Panc1 (cell line): ENCODE measurements at regions not wholly inside any gene's neighbourhood (a gene's known extent, or its start where the extent isn't known, plus 50 kb on each side); places are given as distances from the start of the nearest gene placed in this dataset.

Source experiments
- ATAC-seq: fragments of 200-7000 bp; cut with Tn5 transposase; 2 replicates; pipeline ENCODE4 v1.9.1; 2020; ENCODE audit warnings: mild to moderate bottlenecking, moderate library complexity
- BruUV-seq: library from RNA; stranded (reverse); fragments of 400-500 nt; replicated peaks from 2 replicates; lab custom pipeline; 2021; lab: Mats Ljungman, UMichigan
- CTCF ChIA-PET: fragments of 300-600 bp; sonication (Branson Sonifier 250); formaldehyde crosslinking; loops from one replicate; lab custom pipeline; 2022; ENCODE audit warnings: antibody characterized with exemption; lab: Charles Lee
- POLR2A ChIA-PET: fragments of 300-600 bp; sonication (Branson Sonifier 250); formaldehyde crosslinking; loops from one replicate; lab custom pipeline; 2022; ENCODE audit warnings: antibody characterized with exemption; lab: Charles Lee
- DNase-seq: peaks from one replicate; pipeline ENCODE4 v3.0.0-alpha.2; 2010; ENCODE audit warnings: low read depth, low spot score
- H3K27ac ChIP-seq: 2 replicates; pipeline ENCODE4 v1.5.1; 2011; ENCODE audit warnings: mild to moderate bottlenecking, low read length, inconsistent platforms
- H3K27me3 ChIP-seq: fragments of 200-500 bp; sonication (Bioruptor generic); 2 replicates; pipeline ENCODE4 v1.6.0; 2014; ENCODE audit warnings: low read length, inconsistent platforms; ENCODE audit not compliant: control insufficient read depth, insufficient read depth
- H3K36me3 ChIP-seq: fragments of 200-500 bp; sonication (Bioruptor generic); 2 replicates; pipeline ENCODE4 v1.5.1; 2014; ENCODE audit warnings: inconsistent platforms, mild to moderate bottlenecking, low read length, moderate library complexity; ENCODE audit not compliant: control insufficient read depth, insufficient read depth
- H3K4me1 ChIP-seq: 2 replicates; pipeline ENCODE4 v1.5.1; 2011; ENCODE audit warnings: inconsistent platforms, mild to moderate bottlenecking, low read length, moderate library complexity; ENCODE audit not compliant: control insufficient read depth, insufficient read depth
- H3K4me3 ChIP-seq, 2 experiments: 2 replicates each; pipeline ENCODE4 v1.5.1; 2011 to 2012; ENCODE audit warnings: low read depth in 2 of 2, low read length in 2 of 2, mild to moderate bottlenecking in 2 of 2, inconsistent platforms in 1 of 2, moderate library complexity in 1 of 2
- H3K9me3 ChIP-seq: fragments of 200-500 bp; sonication (Bioruptor generic); 2 replicates; pipeline ENCODE4 v1.5.1; 2014; ENCODE audit warnings: low read depth, mild to moderate bottlenecking, inconsistent platforms, low read length, moderate library complexity; ENCODE audit not compliant: control insufficient read depth, insufficient read depth
- CTCF ChIP-seq: fragments of 450-650 bp; IDR thresholded peaks from 2 replicates; pipeline ENCODE4 v1.5.1; 2017; ENCODE audit warnings: mild to moderate bottlenecking
- POLR2AphosphoS5 ChIP-seq: IDR thresholded peaks from 2 replicates; pipeline ENCODE4 v1.6.1; 2012; ENCODE audit warnings: mild to moderate bottlenecking, low read depth, low read length, moderate library complexity
- REST ChIP-seq, 2 experiments: IDR thresholded peaks; 2 replicates each; pipeline ENCODE4 v1.6.1; 2011 to 2012; ENCODE audit warnings: low read depth in 2 of 2, control low read depth in 1 of 2, low read length in 1 of 2, mild to moderate bottlenecking in 1 of 2, moderate library complexity in 1 of 2; ENCODE audit not compliant: insufficient read depth in 1 of 2
- SIN3A ChIP-seq: IDR thresholded peaks from 2 replicates; pipeline ENCODE4 v1.6.1; 2012; ENCODE audit warnings: low read depth, mild to moderate bottlenecking, low read length, moderate library complexity, borderline replicate concordance; ENCODE audit not compliant: insufficient read depth
- TCF7L2 ChIP-seq: IDR thresholded peaks from 2 replicates; pipeline ENCODE4 v1.6.1; 2011; ENCODE audit warnings: mild to moderate bottlenecking, low read depth, low read length, inconsistent platforms
- in situ Hi-C: cut with HindIII; loops from 2 replicates; pipeline ENCODE4 v1.10.0; 2016; ENCODE audit warnings: low sequenced_read_pairs, low pct_unique_long_range_greater_than_20kb
- intact Hi-C: fragments of 100-400 bp; cut with micrococcal nuclease; formaldehyde crosslinking; loops from one replicate; pipeline ENCODE4 v1.10.0; 2022; ENCODE audit not compliant: unreplicated experiment

- no TSS peak for BruUV-seq
- Histone ChIP-seq H3K36me3 (no peaks in the 10 kb centered on the region), H3K9me3 (no peaks in the 10 kb centered on the region), H3K4me3 (no peak overlapping the region), H3K27me3 (no peaks in the 10 kb centered on the region), H3K27ac (no peak overlapping the region), H3K4me1 (no peaks in the 10 kb centered on the region)
- in situ Hi-C loops (no loop called here), intact Hi-C loops (no loop called here)
- ChIA-PET CTCF (no interaction called here), POLR2A (no interaction called here)
- no peak for ATAC-seq
- DNase-seq, result no peak
- no peak for TF ChIP-seq TCF7L2
- TF ChIP-seq CTCF, result no peak
- TF ChIP-seq POLR2AphosphoS5, result no peak
- no peak for TF ChIP-seq REST (IDR thresholded peaks at IDR 0.05; ENCODE audit: insufficient read depth in 1 of 2, low read depth in 2 of 2, low read length in 1 of 2)
- no peak for TF ChIP-seq SIN3A
Measured at GRCh38 chr7:113730309-113730955, 188.4 kb downstream of the PPP1R3A start.

- Histone ChIP-seq H3K27me3 (no peaks in the 10 kb centered on the region), H3K4me1 (no peaks in the 10 kb centered on the region), H3K36me3 (no peaks in the 10 kb centered on the region), H3K4me3 (no peak overlapping the region), H3K9me3 (no peaks in the 10 kb centered on the region), H3K27ac (no peak overlapping the region)
- no TSS peak for BruUV-seq
- in situ Hi-C loops (no loop called here), intact Hi-C loops (no loop called here)
- no peak for DNase-seq
- ChIA-PET CTCF (no interaction called here), POLR2A (no interaction called here)
- ATAC-seq, result no peak
- TF ChIP-seq CTCF, result no peak
- TF ChIP-seq POLR2AphosphoS5, result no peak
- no peak for TF ChIP-seq SIN3A
- no peak for TF ChIP-seq REST (IDR thresholded peaks at IDR 0.05; ENCODE audit: insufficient read depth in 1 of 2, low read depth in 2 of 2, low read length in 1 of 2)
- no peak for TF ChIP-seq TCF7L2
Measured at GRCh38 chr7:113727486-113727885, 191.3 kb downstream of the PPP1R3A start.
